ENCODE measurements at regions not wholly inside any gene's neighbourhood (a gene's known extent, or its start where the extent isn't known, plus 50 kb on each side); places are given as distances from the start of the nearest gene placed in this dataset.

DNA sequence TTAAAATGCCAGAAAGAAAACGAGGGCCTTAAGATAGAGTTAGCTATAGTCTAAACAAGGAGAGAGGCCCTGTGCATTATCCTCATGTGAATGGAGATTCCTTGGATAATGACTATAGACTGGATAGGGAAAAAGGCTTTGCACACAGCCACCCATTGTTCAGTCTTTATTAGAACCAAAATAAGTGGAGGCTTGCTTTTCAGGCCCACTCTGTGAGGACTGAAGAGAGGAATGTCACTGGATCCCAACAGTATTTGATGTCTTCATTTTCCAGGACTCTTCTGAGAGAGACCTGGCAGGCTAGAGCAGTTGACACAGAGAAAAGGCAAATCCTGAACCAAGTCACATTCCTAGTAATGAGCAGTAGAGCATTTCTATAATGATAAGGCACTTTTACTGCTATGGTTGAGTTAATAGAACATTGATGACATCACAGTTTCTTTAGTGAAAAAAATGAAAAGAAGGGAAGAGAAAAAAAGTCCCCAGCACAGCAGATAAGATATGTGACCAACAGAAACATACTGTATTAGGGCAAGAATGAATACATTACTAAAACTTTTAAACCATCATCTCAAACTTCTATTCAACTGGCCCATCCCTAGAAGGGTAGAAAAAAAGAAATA is 315.1 kb downstream of the EPHA7 start:
- Histone ChIP-seq H3K9me1 (ENCODE audit: control insufficient read depth, extremely low read depth, insufficient read depth, low read length) (no peaks in the 10 kb centered on the region), H3K27me3 (ENCODE audit: control insufficient read depth, extremely low read depth, insufficient read depth, low read length) (no peaks in the 10 kb centered on the region), H4K20me1 (ENCODE audit: control insufficient read depth, extremely low read depth, insufficient read depth, low read length) (no peaks in the 10 kb centered on the region), H3K4me3 (ENCODE audit: control insufficient read depth in 2 of 3, extremely low read depth in 1 of 3, insufficient read depth in 2 of 3, low read depth in 1 of 3, low read length in 3 of 3) (no peak overlapping the region), H3K9ac (ENCODE audit: control insufficient read depth, extremely low read depth, insufficient read depth, low read length) (no peak overlapping the region), H2AFZ (ENCODE audit: control insufficient read depth, low read length) (no peak overlapping the region), H3K27ac (ENCODE audit: control insufficient read depth, insufficient read depth, low read length) (no peak overlapping the region), H3K4me2 (ENCODE audit: control insufficient read depth, extremely low read depth, insufficient read depth, low read depth, low read length) (no peak overlapping the region), H3K79me2 (ENCODE audit: control insufficient read depth, insufficient read depth, low read length) (no peaks in the 10 kb centered on the region), H3K9me3 (ENCODE audit: control insufficient read depth, low read depth, low read length) (no peaks in the 10 kb centered on the region), H3K36me3 (ENCODE audit: control insufficient read depth in 2 of 2, extremely low read depth in 1 of 2, insufficient read depth in 2 of 2, low read length in 2 of 2) (no peaks in the 10 kb centered on the region), H3K4me1 (ENCODE audit: control insufficient read depth, extremely low read depth, insufficient read depth, low read length) (no peaks in the 10 kb centered on the region)
- FAIRE-seq, result no peak
- TF ChIP-seq, protein P1, sequence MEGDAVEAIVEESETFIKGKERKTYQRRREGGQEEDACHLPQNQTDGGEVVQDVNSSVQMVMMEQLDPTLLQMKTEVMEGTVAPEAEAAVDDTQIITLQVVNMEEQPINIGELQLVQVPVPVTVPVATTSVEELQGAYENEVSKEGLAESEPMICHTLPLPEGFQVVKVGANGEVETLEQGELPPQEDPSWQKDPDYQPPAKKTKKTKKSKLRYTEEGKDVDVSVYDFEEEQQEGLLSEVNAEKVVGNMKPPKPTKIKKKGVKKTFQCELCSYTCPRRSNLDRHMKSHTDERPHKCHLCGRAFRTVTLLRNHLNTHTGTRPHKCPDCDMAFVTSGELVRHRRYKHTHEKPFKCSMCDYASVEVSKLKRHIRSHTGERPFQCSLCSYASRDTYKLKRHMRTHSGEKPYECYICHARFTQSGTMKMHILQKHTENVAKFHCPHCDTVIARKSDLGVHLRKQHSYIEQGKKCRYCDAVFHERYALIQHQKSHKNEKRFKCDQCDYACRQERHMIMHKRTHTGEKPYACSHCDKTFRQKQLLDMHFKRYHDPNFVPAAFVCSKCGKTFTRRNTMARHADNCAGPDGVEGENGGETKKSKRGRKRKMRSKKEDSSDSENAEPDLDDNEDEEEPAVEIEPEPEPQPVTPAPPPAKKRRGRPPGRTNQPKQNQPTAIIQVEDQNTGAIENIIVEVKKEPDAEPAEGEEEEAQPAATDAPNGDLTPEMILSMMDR (optimal IDR thresholded peaks at IDR 0.05 in 1 of 3, IDR thresholded peaks at IDR 0.05 in 1 of 3, conservative IDR thresholded peaks at IDR 0.05 in 1 of 3; ENCODE audit: extremely low read depth in 1 of 3, insufficient read depth in 2 of 3, low read length in 3 of 3), result no peak
- no peak for TF ChIP-seq EZH2 (IDR thresholded peaks at IDR 0.05; ENCODE audit: low read length)
- dilution Hi-C loops (cut with MboI; ENCODE audit: extremely low pct_ligation_motif_present, low sequenced_read_pairs), result no loop called here
- no peak for DNase-seq (ENCODE audit: low read depth, low spot score)

DNA sequence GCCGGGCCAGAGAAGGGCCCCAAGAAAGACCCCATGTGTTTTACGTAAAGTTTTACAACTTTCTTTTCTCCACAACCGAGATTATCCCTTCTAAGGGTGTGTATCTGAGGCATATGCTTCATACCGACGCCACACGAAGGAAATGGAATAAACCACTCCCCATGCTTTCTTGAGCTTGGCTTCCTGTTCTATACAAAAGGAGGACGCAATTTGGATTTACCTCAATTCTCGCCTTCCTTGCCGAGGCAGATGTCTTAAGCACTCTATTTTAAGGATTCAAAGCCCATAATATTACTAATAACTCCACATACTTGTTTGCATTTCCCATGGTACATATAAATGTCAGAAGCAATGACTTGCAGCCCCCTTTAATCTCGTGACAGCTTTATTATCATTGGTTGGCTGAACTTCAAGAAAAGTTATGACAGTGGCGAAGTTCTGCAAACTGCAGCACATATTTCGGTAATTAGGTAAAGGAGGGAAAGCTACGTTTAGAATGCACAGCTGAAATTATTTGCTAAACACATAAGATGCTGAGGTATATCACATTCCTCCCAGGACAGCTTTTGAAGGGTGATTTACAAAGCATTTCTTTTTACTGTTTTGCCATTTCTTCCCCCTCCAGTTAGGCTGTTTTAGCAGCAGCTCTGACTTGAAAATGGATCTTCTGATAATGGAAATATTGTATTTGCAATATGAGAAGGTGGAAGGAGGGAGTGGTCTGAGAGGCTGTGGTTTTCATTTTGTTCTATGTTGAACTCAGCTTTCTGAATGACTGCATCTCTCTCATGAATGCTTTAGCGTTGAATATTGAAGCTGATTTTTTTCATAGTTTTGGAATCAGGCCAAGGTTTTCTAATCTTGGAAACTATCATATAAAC is 330.5 kb downstream of the EPHA7 start:
- DNase-seq (ENCODE audit: low read depth, low spot score) (no peak), FAIRE-seq (no peak)
- H3K79me2 ChIP-seq (ENCODE audit: control insufficient read depth, insufficient read depth, low read length), result no peaks in the 10 kb centered on the region
- no peaks in the 10 kb centered on the region for H3K9me3 ChIP-seq (ENCODE audit: control insufficient read depth, low read depth, low read length)
- H2AFZ ChIP-seq (ENCODE audit: control insufficient read depth, low read length), result no peak overlapping the region
- no peak overlapping the region for H3K9ac ChIP-seq (ENCODE audit: control insufficient read depth, extremely low read depth, insufficient read depth, low read length)
- H4K20me1 ChIP-seq (ENCODE audit: control insufficient read depth, extremely low read depth, insufficient read depth, low read length), result no peaks in the 10 kb centered on the region
- no peaks in the 10 kb centered on the region for H3K36me3 ChIP-seq (ENCODE audit: control insufficient read depth in 2 of 2, extremely low read depth in 1 of 2, insufficient read depth in 2 of 2, low read length in 2 of 2)
- no peak overlapping the region for H3K4me2 ChIP-seq (ENCODE audit: control insufficient read depth, extremely low read depth, insufficient read depth, low read depth, low read length)
- dilution Hi-C loops (cut with MboI; ENCODE audit: extremely low pct_ligation_motif_present, low sequenced_read_pairs), result no loop called here
- H3K27ac ChIP-seq (ENCODE audit: control insufficient read depth, insufficient read depth, low read length), result no peak overlapping the region
- no peak overlapping the region for H3K4me3 ChIP-seq (ENCODE audit: control insufficient read depth in 2 of 3, extremely low read depth in 1 of 3, insufficient read depth in 2 of 3, low read depth in 1 of 3, low read length in 3 of 3)
- H3K9me1 ChIP-seq (ENCODE audit: control insufficient read depth, extremely low read depth, insufficient read depth, low read length), result no peaks in the 10 kb centered on the region
- no peaks in the 10 kb centered on the region for H3K4me1 ChIP-seq (ENCODE audit: control insufficient read depth, extremely low read depth, insufficient read depth, low read length)
- TF ChIP-seq EZH2 (IDR thresholded peaks at IDR 0.05; ENCODE audit: low read length), result no peak
- TF ChIP-seq, protein P1 (optimal IDR thresholded peaks at IDR 0.05 in 1 of 3, IDR thresholded peaks at IDR 0.05 in 1 of 3, conservative IDR thresholded peaks at IDR 0.05 in 1 of 3; ENCODE audit: extremely low read depth in 1 of 3, insufficient read depth in 2 of 3, low read length in 3 of 3), result no peak
- H3K27me3 ChIP-seq (ENCODE audit: control insufficient read depth, extremely low read depth, insufficient read depth, low read length), result no peaks in the 10 kb centered on the region

Data from keratinocyte (primary cell).